IPS-18c (cell line): ENCODE measurements at regions not wholly inside any gene's neighbourhood (a gene's known extent, or its start where the extent isn't known, plus 50 kb on each side); places are given as distances from the start of the nearest gene placed in this dataset.

Experiments used
- H3K4me3 ChIP-seq: 2 replicates; pipeline ENCODE4 v1.7.0; 2013; ENCODE audit warnings: low read depth, mild to moderate bottlenecking, low read length, moderate library complexity; ENCODE audit not compliant: insufficient read depth
- H3K9me3 ChIP-seq: one replicate; pipeline ENCODE4 v1.6.1; 2013; ENCODE audit warnings: mild to moderate bottlenecking, low read length, moderate library complexity; ENCODE audit not compliant: control insufficient read depth, insufficient read depth

GRCh38 chr2:205905576-205905975 is 180.4 kb downstream of the INO80D start:
- Histone ChIP-seq H3K9me3 (peaks cover 2% of the 10 kb centered on the region), H3K4me3 (no peak overlapping the region)

- Histone ChIP-seq H3K9me3 (peaks cover 2% of the 10 kb centered on the region), H3K4me3 (no peak overlapping the region)
These were observed 181.1 kb downstream of the INO80D start for GRCh38 chr2:205904873-205905272.

- H3K4me3 ChIP-seq, result no peak overlapping the region
- no peaks in the 10 kb centered on the region for H3K9me3 ChIP-seq
These were observed 182.3 kb downstream of the INO80D start for GRCh38 chr2:205903549-205904129.

GRCh38 chr2:205902900-205903237 is 183.1 kb downstream of the INO80D start:
- Histone ChIP-seq H3K9me3 (no peaks in the 10 kb centered on the region), H3K4me3 (no peak overlapping the region)

GRCh38 chr2:205902041-205902899 is 183.7 kb downstream of the INO80D start:
- Histone ChIP-seq H3K9me3 (no peaks in the 10 kb centered on the region), H3K4me3 (no peak overlapping the region)

- Histone ChIP-seq H3K4me3 (no peak overlapping the region), H3K9me3 (no peaks in the 10 kb centered on the region)
These were observed 184.5 kb downstream of the INO80D start for GRCh38 chr2:205901491-205901890.

GRCh38 chr2:205898744-205899143 is 187.2 kb downstream of the INO80D start:
- Histone ChIP-seq H3K4me3 (no peak overlapping the region), H3K9me3 (no peaks in the 10 kb centered on the region)

- H3K9me3 ChIP-seq, result no peaks in the 10 kb centered on the region
These were observed 189.9 kb downstream of the INO80D start for GRCh38 chr2:205895981-205896655.

GRCh38 chr2:205892665-205893259 is 193.2 kb downstream of the INO80D start:
- H3K9me3 ChIP-seq, result no peaks in the 10 kb centered on the region

More at GRCh38 chr2:205895981-205896655, 189.9 kb downstream of the INO80D start:
- H3K4me3 ChIP-seq, result no peak overlapping the region

GRCh38 chr2:205892251-205892655 is 193.7 kb downstream of the INO80D start:
- H3K4me3 ChIP-seq, result no peak overlapping the region
- no peaks in the 10 kb centered on the region for H3K9me3 ChIP-seq

More at GRCh38 chr2:205892665-205893259, 193.2 kb downstream of the INO80D start:
- no peak overlapping the region for H3K4me3 ChIP-seq

- no peaks in the 10 kb centered on the region for H3K9me3 ChIP-seq
- no peak overlapping the region for H3K4me3 ChIP-seq
These were observed 196.9 kb downstream of the INO80D start for GRCh38 chr2:205889114-205889513.

GRCh38 chr2:205887637-205888036 is 198.3 kb downstream of the INO80D start:
- no peaks in the 10 kb centered on the region for H3K9me3 ChIP-seq
- H3K4me3 ChIP-seq, result no peak overlapping the region

GRCh38 chr2:205885492-205886099 is 200.4 kb downstream of the INO80D start:
- Histone ChIP-seq H3K9me3 (no peaks in the 10 kb centered on the region), H3K4me3 (no peak overlapping the region)

- H3K9me3 ChIP-seq, result no peaks in the 10 kb centered on the region
These were observed 201.7 kb downstream of the NRP2 start for GRCh38 chr2:205883965-205884364.

GRCh38 chr2:205882806-205883425 is 200.6 kb downstream of the NRP2 start:
- no peaks in the 10 kb centered on the region for H3K9me3 ChIP-seq

More at GRCh38 chr2:205883965-205884364, 201.7 kb downstream of the NRP2 start:
- H3K4me3 ChIP-seq, result no peak overlapping the region

GRCh38 chr2:205880048-205880447 is 197.7 kb downstream of the NRP2 start:
- no peak overlapping the region for H3K4me3 ChIP-seq
- no peaks in the 10 kb centered on the region for H3K9me3 ChIP-seq

More at GRCh38 chr2:205882806-205883425, 200.6 kb downstream of the NRP2 start:
- no peak overlapping the region for H3K4me3 ChIP-seq
